Effector memory CD8-positive, alpha-beta T cell (primary cell): ENCODE measurements at regions not wholly inside any gene's neighbourhood (a gene's known extent, or its start where the extent isn't known, plus 50 kb on each side); places are given as distances from the start of the nearest gene placed in this dataset.

Experiments
- ATAC-seq: fragments of 150-1000 bp; cut with Tn5 transposase; replicated peaks from 2 replicates; pipeline ENCODE4 v1.10.0; 2021; ENCODE audit warnings: mild to moderate bottlenecking, moderate library complexity
- DNase-seq, 3 experiments: peaks; one replicate each; pipeline ENCODE4 v3.0.0; 2021
- H3K27ac Mint-ChIP-seq, 2 donors: one replicate each; pipeline ENCODE4 v1.8.0; 2022; ENCODE audit warnings: mild to moderate bottlenecking in 2 of 2, mixed read lengths in 2 of 2, moderate library complexity in 2 of 2
- H3K27me3 Mint-ChIP-seq, 2 donors: one replicate each; pipeline ENCODE4 v1.8.0; 2022; ENCODE audit warnings: mixed read lengths in 2 of 2
- H3K36me3 Mint-ChIP-seq: one replicate; pipeline ENCODE4 v1.8.0; 2022; ENCODE audit warnings: mild to moderate bottlenecking, moderate library complexity, mixed read lengths; ENCODE audit not compliant: insufficient read depth
- H3K4me1 Mint-ChIP-seq, 2 donors: one replicate each; pipeline ENCODE4 v1.8.0; 2022; ENCODE audit warnings: low read depth in 2 of 2, mixed read lengths in 2 of 2
- H3K4me3 Mint-ChIP-seq, 2 donors: one replicate each; pipeline ENCODE4 v1.8.0; 2022; ENCODE audit warnings: mild to moderate bottlenecking in 2 of 2, mixed read lengths in 2 of 2, moderate library complexity in 2 of 2
- H3K9me3 Mint-ChIP-seq, 2 donors: one replicate each; pipeline ENCODE4 v1.8.0; 2022; ENCODE audit warnings: mixed read lengths in 2 of 2

GRCh38 chr5:40376566-40376965, 303.1 kb upstream of the PTGER4 start:
- H3K27ac Mint-ChIP-seq: peak overlapping the region in 1 of 2 donors; percentile 49
- no peaks in the 10 kb centered on the region for H3K27me3 Mint-ChIP-seq
- no peak overlapping the region for H3K4me3 Mint-ChIP-seq
- peaks cover 5% of the 10 kb centered on the region for H3K36me3 Mint-ChIP-seq
- peaks cover 17 to 30% of the 10 kb centered on the region in 2 donors for H3K4me1 Mint-ChIP-seq
- no peaks in the 10 kb centered on the region for H3K9me3 Mint-ChIP-seq
- no peak for DNase-seq
- ATAC-seq: no peak

- H3K9me3 Mint-ChIP-seq: peaks cover 2 to 7% of the 10 kb centered on the region in 2 donors
- peaks cover 5% of the 10 kb centered on the region for H3K36me3 Mint-ChIP-seq
- DNase-seq (no peak), ATAC-seq (no peak)
- H3K4me1 Mint-ChIP-seq: peaks cover 12 to 26% of the 10 kb centered on the region in 2 donors
- no peak overlapping the region for H3K27ac Mint-ChIP-seq
- H3K4me3 Mint-ChIP-seq: no peak overlapping the region
- H3K27me3 Mint-ChIP-seq: no peaks in the 10 kb centered on the region
These were observed 304.9 kb upstream of the PTGER4 start for GRCh38 chr5:40374853-40375252.

GRCh38 chr5:40368200-40368599, 311.5 kb upstream of the PTGER4 start:
- Mint-ChIP-seq H3K9me3 (peaks cover 3 to 7% of the 10 kb centered on the region in 2 donors), H3K4me1 (peaks cover 17% of the 10 kb centered on the region in 2 donors), H3K36me3 (no peaks in the 10 kb centered on the region), H3K27me3 (no peaks in the 10 kb centered on the region), H3K4me3 (no peak overlapping the region), H3K27ac (peak overlapping the region; percentile 41 to 57)
- no peak for DNase-seq
- no peak for ATAC-seq

GRCh38 chr5:40367255-40367654, 312.5 kb upstream of the PTGER4 start:
- H3K36me3 Mint-ChIP-seq: no peaks in the 10 kb centered on the region
- peak; percentile 41 for ATAC-seq
- peaks cover 3 to 7% of the 10 kb centered on the region in 2 donors for H3K9me3 Mint-ChIP-seq
- no peak for DNase-seq
- peaks cover 17% of the 10 kb centered on the region in 2 donors for H3K4me1 Mint-ChIP-seq
- no peak overlapping the region for H3K4me3 Mint-ChIP-seq
- no peaks in the 10 kb centered on the region for H3K27me3 Mint-ChIP-seq
- no peak overlapping the region for H3K27ac Mint-ChIP-seq

- no peaks in the 10 kb centered on the region for H3K36me3 Mint-ChIP-seq
- peaks cover 23 to 24% of the 10 kb centered on the region in 2 donors for H3K4me1 Mint-ChIP-seq
- no peak overlapping the region for H3K4me3 Mint-ChIP-seq
- H3K9me3 Mint-ChIP-seq: peaks cover 2% of the 10 kb centered on the region in 2 donors
- no peaks in the 10 kb centered on the region for H3K27me3 Mint-ChIP-seq
- H3K27ac Mint-ChIP-seq: peak overlapping the region in 1 of 2 donors; percentile 58
- DNase-seq (no peak), ATAC-seq (no peak)
These were observed 314.1 kb upstream of the PTGER4 start for GRCh38 chr5:40365342-40366330.

GRCh38 chr5:40364441-40364840, 315.3 kb upstream of the PTGER4 start:
- no peak for ATAC-seq
- Mint-ChIP-seq H3K36me3 (no peaks in the 10 kb centered on the region), H3K27me3 (no peaks in the 10 kb centered on the region), H3K4me1 (peaks cover 32 to 36% of the 10 kb centered on the region in 2 donors), H3K27ac (no peak overlapping the region), H3K4me3 (no peak overlapping the region), H3K9me3 (peaks cover 0 to 2% of the 10 kb centered on the region in 2 donors)
- DNase-seq: no peak

- no peaks in the 10 kb centered on the region for H3K36me3 Mint-ChIP-seq
- DNase-seq: no peak
- peak; percentile 95 for ATAC-seq
- H3K27me3 Mint-ChIP-seq: no peaks in the 10 kb centered on the region
- peaks cover 0 to 2% of the 10 kb centered on the region in 2 donors for H3K9me3 Mint-ChIP-seq
- peak overlapping the region; percentile 56 to 72 for H3K4me3 Mint-ChIP-seq
- peaks cover 38 to 42% of the 10 kb centered on the region in 2 donors for H3K4me1 Mint-ChIP-seq
- H3K27ac Mint-ChIP-seq: peak overlapping the region; percentile 23 to 45
These were observed 318.3 kb upstream of the PTGER4 start for GRCh38 chr5:40361378-40361777.

GRCh38 chr5:40360685-40361084, 319.0 kb upstream of the PTGER4 start:
- H3K27ac Mint-ChIP-seq: peak overlapping the region; percentile 23 to 45

GRCh38 chr5:40359832-40360231, 319.9 kb upstream of the PTGER4 start:
- no peak for ATAC-seq
- Mint-ChIP-seq H3K4me3 (peak overlapping the region; percentile 56 to 72), H3K27ac (peak overlapping the region; percentile 23 to 45), H3K36me3 (no peaks in the 10 kb centered on the region), H3K4me1 (peaks cover 37 to 42% of the 10 kb centered on the region in 2 donors), H3K9me3 (peaks cover 0 to 2% of the 10 kb centered on the region in 2 donors), H3K27me3 (no peaks in the 10 kb centered on the region)
- DNase-seq: no peak

More at GRCh38 chr5:40360685-40361084, 319.0 kb upstream of the PTGER4 start:
- DNase-seq: no peak
- Mint-ChIP-seq H3K4me3 (peak overlapping the region; percentile 56 to 72), H3K9me3 (peaks cover 0 to 2% of the 10 kb centered on the region in 2 donors), H3K4me1 (peaks cover 38 to 43% of the 10 kb centered on the region in 2 donors), H3K27me3 (no peaks in the 10 kb centered on the region), H3K36me3 (no peaks in the 10 kb centered on the region)
- ATAC-seq: peak; percentile 7

GRCh38 chr5:40359093-40359492, 320.6 kb upstream of the PTGER4 start:
- H3K9me3 Mint-ChIP-seq: peaks cover 0 to 2% of the 10 kb centered on the region in 2 donors
- H3K36me3 Mint-ChIP-seq: no peaks in the 10 kb centered on the region
- no peaks in the 10 kb centered on the region for H3K27me3 Mint-ChIP-seq
- peak overlapping the region in 1 of 2 donors; percentile 19 for H3K4me3 Mint-ChIP-seq
- peak overlapping the region; percentile 23 to 45 for H3K27ac Mint-ChIP-seq
- peaks cover 34 to 41% of the 10 kb centered on the region in 2 donors for H3K4me1 Mint-ChIP-seq
- ATAC-seq (no peak), DNase-seq (no peak)

GRCh38 chr5:40356248-40356647, 323.5 kb upstream of the PTGER4 start:
- ATAC-seq (peak; percentile 12), DNase-seq (no peak)
- H3K27ac Mint-ChIP-seq: no peak overlapping the region
- no peak overlapping the region for H3K4me3 Mint-ChIP-seq
- H3K27me3 Mint-ChIP-seq: no peaks in the 10 kb centered on the region
- no peaks in the 10 kb centered on the region for H3K36me3 Mint-ChIP-seq
- peaks cover 30 to 33% of the 10 kb centered on the region in 2 donors for H3K4me1 Mint-ChIP-seq
- peaks cover 0 to under 1% of the 10 kb centered on the region in 2 donors for H3K9me3 Mint-ChIP-seq

GRCh38 chr5:40355846-40356245, 323.9 kb upstream of the PTGER4 start:
- DNase-seq (no peak), ATAC-seq (no peak)
- no peak overlapping the region for H3K27ac Mint-ChIP-seq
- no peaks in the 10 kb centered on the region for H3K36me3 Mint-ChIP-seq
- H3K27me3 Mint-ChIP-seq: no peaks in the 10 kb centered on the region
- peaks cover 30 to 31% of the 10 kb centered on the region in 2 donors for H3K4me1 Mint-ChIP-seq
- H3K9me3 Mint-ChIP-seq: peaks cover 0 to 5% of the 10 kb centered on the region in 2 donors
- H3K4me3 Mint-ChIP-seq: no peak overlapping the region

GRCh38 chr5:40355181-40355580, 324.5 kb upstream of the PTGER4 start:
- H3K27ac Mint-ChIP-seq: no peak overlapping the region

More at GRCh38 chr5:40355181-40355580, 324.5 kb upstream of the PTGER4 start:
- Mint-ChIP-seq H3K36me3 (no peaks in the 10 kb centered on the region), H3K4me1 (peaks cover 25 to 26% of the 10 kb centered on the region in 2 donors), H3K27me3 (no peaks in the 10 kb centered on the region), H3K4me3 (peak overlapping the region in 1 of 2 donors; percentile 9), H3K9me3 (peaks cover 0 to 11% of the 10 kb centered on the region in 2 donors)
- ATAC-seq (no peak), DNase-seq (no peak)
